ENCODE measurements at regions not wholly inside any gene's neighbourhood (a gene's known extent, or its start where the extent isn't known, plus 50 kb on each side); places are given as distances from the start of the nearest gene placed in this dataset.

GRCh38 chr7:35501681-35502080 lies 193.3 kb downstream of the HERPUD2 start:
- DNase-seq (ENCODE audit: low read depth): no peak

DNA sequence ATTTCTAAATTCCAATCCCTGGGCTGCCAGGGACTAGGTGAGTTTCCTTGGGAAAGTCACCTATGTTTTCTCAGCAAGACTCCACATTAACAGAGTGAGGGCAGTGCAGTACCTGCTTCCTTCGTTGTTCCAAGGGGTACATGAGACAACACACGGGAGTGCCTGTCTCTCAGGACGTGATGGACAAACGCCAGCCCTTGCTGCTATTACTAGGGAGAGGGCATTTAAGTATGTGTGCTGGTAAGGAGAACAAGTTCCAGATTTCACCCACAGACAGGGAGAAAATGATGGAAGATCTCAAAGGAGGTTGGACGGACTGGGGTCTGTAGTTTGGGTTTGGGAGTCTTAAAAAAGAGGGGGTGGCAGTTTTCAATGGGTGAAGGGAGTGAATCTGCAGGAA lies 195.7 kb downstream of the HERPUD2 start:
- no peak for DNase-seq (ENCODE audit: low read depth)

DNA sequence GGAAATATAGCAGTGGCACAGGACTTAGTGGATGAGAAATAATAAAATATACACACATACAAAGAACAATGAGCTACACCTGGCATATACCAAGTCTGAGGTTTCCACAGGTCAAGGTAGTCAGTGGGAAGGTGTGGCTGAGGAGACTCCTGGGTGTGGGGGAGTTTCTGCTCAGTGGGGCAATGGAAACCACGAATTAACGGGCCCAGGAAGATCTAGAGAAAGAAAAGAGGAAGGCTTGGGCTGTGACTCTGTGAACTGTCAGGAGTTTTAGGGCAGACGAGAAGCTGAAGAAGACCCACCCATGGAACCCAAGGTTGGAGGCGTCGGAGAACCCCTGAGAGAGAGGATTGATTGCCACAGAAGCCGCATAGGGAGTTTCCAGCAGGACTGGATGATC lies 196.5 kb downstream of the HERPUD2 start:
- DNase-seq (ENCODE audit: low read depth): no peak

DNA sequence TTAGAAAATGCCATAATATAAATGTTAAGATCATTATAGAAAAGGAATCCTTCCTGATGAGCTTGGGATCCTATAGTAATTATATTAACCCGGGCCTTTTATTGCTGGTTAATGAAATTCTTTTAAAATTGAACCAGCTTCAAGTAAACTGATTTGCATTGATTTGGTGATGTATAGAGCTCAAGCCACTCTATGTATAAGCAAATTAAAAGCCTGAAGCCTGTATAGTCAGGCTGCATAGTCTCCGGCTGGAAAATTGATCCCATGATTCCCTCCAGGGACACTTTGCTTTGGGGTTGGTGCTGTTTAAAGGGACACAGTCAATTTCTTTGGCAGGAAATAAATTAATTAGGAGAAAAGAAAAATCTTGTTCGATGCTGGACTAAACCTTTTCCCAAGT lies 199.1 kb downstream of the HERPUD2 start:
- no peak for DNase-seq (ENCODE audit: low read depth)

DNA sequence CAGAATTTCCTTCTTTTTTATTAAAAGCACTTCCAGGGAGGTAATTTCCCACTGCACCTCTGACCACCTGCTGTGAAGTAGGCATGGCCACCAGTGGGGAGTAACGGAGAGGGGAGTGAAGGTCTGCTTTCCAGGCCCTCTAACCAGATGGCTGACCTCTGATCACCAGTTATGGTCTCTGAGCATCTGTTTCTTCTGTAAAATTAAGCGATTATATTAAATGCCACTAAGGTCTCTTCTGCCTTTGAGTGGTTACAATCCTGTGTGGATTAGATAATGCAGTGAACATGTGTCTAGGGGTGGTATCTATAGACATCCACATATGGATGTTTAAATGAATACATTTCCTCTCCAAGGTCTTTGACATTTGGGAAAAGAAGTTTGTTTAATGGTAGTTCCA lies 199.6 kb downstream of the HERPUD2 start:
- DNase-seq (ENCODE audit: low read depth): no peak

GRCh38 chr7:35494407-35494806 lies 200.5 kb downstream of the HERPUD2 start:
- no peak for DNase-seq (ENCODE audit: low read depth)

DNA sequence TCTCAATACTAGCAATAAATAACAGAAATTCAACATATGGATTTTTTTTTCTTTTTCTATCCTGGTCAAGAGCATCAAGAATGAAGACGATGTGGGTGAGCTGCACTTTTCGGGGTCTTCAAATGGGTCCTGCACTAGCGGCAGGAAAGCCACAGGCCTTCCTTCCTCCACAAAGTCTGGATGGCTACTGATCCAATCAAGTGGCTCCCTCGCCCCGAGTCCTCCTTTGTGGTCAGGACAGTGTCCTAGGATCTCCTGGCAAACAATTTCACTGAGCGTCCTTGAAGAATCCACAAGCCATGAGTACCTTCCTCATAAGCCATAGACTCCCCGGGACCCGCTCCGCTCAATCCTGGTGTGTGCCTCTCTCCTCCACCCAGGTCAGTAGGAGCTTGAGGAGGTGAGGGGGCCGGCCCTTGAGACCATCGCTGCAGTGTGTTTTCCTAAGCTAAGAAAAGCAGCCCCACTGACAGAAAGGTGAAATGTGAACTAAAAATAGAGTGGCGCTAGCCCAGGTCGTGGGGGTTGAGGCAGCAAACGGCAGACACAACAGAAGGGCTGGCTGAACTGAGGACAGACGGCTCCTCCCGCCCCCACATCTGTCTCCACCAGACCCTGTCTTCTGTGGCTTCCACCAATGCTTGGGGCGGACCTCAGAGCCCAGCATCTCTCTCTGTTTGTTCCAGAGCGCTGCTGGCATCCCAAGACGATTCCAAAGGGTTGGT lies 202.3 kb downstream of the HERPUD2 start:
- DNase-seq (ENCODE audit: low read depth): no peak

DNA sequence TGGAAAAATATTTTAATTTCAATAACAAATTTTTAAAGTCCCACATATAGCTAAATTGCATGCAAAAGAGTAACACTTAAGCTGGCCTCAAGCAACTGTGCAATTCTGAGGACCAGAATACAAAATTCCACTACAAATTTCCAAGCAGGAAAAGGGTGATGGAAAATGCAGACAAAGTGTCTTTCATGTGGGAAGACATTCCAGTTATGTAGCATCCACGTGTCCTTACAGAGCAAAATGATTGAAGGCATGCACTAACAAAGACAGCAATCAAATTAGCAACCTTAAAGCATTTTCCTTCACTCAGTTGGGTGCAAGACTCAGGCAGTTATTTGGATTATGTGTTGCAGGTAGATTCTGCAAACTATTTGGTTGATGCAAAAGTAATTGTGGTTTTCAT lies 203.7 kb downstream of the HERPUD2 start:
- DNase-seq (ENCODE audit: low read depth): no peak

GRCh38 chr7:35487841-35488240 lies 207.1 kb downstream of the HERPUD2 start:
- no peak for DNase-seq (ENCODE audit: low read depth)

DNA sequence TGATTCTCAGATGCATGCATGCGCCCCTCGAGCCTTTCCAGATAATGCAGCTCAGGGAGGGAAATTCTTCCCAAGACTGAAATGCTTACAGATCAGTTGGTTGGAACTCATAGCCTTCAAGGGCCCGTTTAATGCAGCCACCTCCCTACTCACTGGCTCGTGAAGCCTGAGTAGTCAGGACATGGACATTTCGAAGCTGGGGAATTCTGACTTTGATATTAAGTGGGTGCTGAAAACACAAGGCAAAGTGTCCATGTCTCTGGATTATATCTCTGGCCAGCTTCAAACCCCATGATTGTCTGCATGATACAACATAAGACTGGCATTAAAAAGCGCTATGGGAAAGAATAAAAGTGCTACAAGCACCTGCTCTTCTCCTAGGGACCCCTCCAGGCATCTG lies 207.5 kb downstream of the HERPUD2 start:
- no peak for DNase-seq (ENCODE audit: low read depth)

DNA sequence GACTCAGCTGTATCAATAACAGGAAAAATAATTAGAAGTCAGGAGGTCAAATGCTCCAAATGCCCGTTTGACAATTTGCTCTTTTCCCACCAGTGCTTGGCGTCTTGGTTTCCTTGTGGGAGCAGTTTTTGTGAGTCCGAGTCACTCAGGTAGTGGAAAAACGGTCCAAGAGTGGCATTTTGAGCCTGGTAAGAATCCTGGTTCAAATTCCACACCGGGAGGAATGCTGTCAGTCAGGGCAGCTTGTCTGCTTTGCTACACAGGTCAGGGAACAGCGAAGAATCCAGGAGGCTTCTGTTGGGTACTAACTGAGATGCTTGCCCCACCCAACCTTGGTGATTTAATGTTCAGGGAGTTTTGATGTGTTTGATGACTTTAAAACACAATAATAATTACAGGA lies 209.5 kb downstream of the HERPUD2 start:
- DNase-seq (ENCODE audit: low read depth): no peak

GRCh38 chr7:35483568-35483967 lies 211.4 kb downstream of the HERPUD2 start:
- DNase-seq (ENCODE audit: low read depth): no peak

GRCh38 chr7:35482231-35482630 lies 212.7 kb downstream of the HERPUD2 start:
- no peak for DNase-seq (ENCODE audit: low read depth)

- no peak for DNase-seq (ENCODE audit: low read depth)
Observed at GRCh38 chr7:35480806-35481205, 214.1 kb downstream of the HERPUD2 start.

DNA sequence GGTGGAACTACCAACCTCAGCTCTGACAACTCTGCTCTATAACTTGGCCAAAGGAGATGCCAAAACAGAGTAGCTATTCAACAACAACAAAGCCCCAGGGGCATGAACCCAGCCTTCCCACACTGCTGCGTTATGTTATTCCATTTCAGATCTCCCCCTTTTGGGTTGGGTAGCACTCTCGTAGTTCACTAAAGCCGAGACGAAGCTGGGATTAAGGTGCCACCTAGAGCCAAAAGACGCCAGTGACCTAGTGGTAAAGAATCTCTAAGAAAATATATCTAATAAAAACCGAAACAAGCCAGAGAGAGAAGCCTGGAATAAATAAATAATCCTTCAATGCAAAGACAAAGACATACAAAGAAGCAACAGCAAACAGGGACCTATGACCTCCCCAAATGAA lies 217.3 kb downstream of the HERPUD2 start:
- DNase-seq (ENCODE audit: low read depth): no peak

DNA sequence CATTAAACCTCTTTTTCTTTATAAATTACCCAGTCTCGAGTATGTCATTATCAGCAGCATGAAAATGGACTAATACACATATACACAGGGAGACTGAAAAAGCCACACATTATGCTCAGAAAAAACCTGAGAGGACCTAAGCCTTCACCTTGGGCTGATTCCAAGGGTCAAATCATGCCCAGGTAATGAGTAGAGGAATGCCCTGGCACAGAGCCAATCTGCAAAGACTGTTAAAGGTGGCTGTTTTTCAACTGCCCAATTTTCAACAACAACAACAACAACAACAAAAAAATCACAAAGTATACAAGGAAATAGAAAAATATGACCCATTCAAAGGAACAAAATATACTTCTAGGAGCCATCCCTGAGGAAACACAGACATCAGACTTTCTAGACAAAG lies 220.2 kb upstream of the TBX20 start:
- DNase-seq (ENCODE audit: low read depth): no peak

GRCh38 chr7:35468606-35469005 lies 214.7 kb upstream of the TBX20 start:
- no peak for DNase-seq (ENCODE audit: low read depth)

- DNase-seq (ENCODE audit: low read depth): no peak
Observed at GRCh38 chr7:35467456-35467978, 213.6 kb upstream of the TBX20 start.

DNA sequence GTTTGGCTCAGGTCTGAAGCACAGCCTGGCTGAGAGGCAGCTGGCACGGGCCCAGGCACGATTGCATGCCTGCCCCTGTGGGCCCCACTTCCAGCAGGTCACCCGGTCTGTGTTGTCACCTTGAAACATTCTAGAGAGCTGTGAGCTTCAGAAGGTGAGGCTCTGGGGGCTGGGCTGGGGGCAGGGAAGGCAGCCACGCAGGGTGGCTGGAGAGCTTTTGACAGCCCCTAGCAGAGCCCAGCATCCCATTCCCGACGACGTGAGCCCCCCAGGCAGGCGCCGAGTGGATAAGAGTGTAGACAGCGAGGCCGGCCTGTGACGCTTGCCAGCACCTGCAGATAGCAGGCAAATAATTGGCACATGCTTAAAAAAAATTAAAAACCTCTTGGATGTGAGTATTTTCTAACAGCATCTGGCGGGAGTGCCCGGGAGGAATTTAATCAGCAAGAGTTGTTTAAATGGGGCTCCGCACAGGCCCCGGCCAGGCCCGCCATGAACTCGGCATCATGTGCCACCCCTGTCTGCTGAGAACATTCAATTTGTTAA lies 212.0 kb upstream of the TBX20 start:
- DNase-seq (ENCODE audit: low read depth): no peak

DNA sequence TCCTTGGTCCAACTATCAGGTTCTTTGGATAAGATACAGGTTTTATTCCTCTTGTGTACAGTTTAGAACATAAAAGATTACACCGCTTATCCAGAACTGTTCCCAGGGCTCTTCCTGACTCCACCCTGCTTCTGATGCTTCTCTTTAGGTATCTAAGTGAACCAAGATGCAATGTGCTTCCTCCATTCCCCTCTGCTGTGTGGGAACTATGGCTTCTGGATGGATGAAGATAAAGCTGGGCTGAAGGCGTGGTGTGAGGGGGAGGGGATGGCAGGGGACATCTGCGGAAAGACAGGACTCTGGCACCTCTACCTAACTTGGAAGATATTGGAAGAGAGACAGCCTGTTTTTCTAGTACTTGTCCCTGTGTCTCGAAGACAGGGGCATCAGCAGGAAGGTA lies 209.9 kb upstream of the TBX20 start:
- no peak for DNase-seq (ENCODE audit: low read depth)

DNA sequence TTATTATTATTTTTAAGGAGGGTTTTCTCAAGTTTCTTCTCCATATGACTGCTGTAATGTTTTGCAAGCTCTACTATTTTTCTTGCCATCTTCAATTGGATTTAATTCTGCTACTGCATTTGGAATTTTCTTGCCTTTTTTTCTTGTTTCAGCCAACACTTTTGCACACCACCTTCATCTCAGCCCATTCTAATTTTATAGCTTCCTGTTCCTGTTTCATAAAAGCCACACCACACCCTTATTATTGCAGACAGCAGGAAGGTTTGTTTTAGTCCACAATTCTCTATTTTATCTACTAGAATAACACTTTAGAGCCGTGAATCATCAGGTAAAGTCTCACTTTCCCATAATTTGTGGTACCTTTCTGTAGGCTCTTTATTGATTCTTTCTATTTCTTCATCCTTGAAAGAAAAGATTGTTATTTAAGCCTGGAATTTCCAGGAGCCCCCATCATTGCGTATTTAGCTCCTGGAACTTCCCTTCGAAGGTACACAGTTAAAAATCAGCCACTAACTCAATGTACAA lies 209.3 kb upstream of the TBX20 start:
- no peak for DNase-seq (ENCODE audit: low read depth)

GRCh38 chr7:35454575-35455385 lies 200.9 kb upstream of the TBX20 start:
- DNase-seq (ENCODE audit: low read depth): no peak
